Left ventricle myocardium inferior (tissue), 1 donor: ENCODE measurements at regions not wholly inside any gene's neighbourhood (a gene's known extent, or its start where the extent isn't known, plus 50 kb on each side); places are given as distances from the start of the nearest gene placed in this dataset.

Experiments
- DNase-seq: peaks from one replicate; pipeline ENCODE4 v3.0.0-alpha.2; 2020
- H3K27ac ChIP-seq: fragments of 200-600 bp; replicated peaks from 2 replicates; pipeline ENCODE4 v1.8.0; 2021
- H3K27me3 ChIP-seq: fragments of 200-600 bp; 2 replicates; pipeline ENCODE4 v1.8.0; 2021; ENCODE audit warnings: low read depth
- H3K36me3 ChIP-seq: fragments of 200-600 bp; 2 replicates; pipeline ENCODE4 v1.8.0; 2021
- H3K4me1 ChIP-seq: fragments of 200-600 bp; 2 replicates; pipeline ENCODE4 v1.8.0; 2021
- H3K4me3 ChIP-seq: fragments of 200-600 bp; 2 replicates; pipeline ENCODE4 v1.8.0; 2021; ENCODE audit warnings: mild to moderate bottlenecking, moderate library complexity
- H3K9me3 ChIP-seq: fragments of 200-600 bp; replicated peaks from 2 replicates; pipeline ENCODE4 v1.8.0; 2021
- intact Hi-C: fragments of 100-400 bp; cut with micrococcal nuclease; formaldehyde crosslinking; loops from one replicate; pipeline ENCODE4 v1.11.0; 2022
- TF ChIP-seq, protein P1 (sequence below): fragments of 200-600 bp; IDR thresholded peaks from 2 replicates; pipeline ENCODE4 v1.8.0; 2021; ENCODE audit warnings: antibody characterized with exemption, mild to moderate bottlenecking, borderline replicate concordance
- donor health status: DM: no; HTN: yes; CAD: no; lungs with severe emphysema.

DNA sequence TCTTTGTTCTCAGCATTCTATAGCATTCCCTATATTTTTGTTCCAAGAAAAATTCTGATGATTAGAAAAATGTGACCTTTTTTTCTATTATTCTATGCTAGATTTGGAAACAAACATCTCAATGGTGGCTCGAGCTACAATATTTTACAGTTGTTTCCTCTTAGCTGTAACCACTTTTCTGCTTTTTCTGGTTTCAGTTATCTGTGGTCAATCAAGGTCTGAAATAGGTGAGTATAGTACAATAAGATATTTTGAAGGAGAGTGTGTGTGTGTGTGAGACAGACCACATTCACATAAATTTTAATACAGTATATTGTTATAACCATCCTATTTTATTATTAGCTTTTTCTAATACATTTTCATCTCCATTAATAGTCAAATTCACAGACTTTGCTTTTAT is 564.5 kb upstream of the GHITM start:
- Histone ChIP-seq H3K4me1 (no peaks in the 10 kb centered on the region), H3K36me3 (no peaks in the 10 kb centered on the region), H3K27me3 (no peaks in the 10 kb centered on the region), H3K4me3 (no peak overlapping the region), H3K9me3 (peaks cover 33% of the 10 kb centered on the region), H3K27ac (no peak overlapping the region)
- no peak for DNase-seq
- TF ChIP-seq, protein P1, sequence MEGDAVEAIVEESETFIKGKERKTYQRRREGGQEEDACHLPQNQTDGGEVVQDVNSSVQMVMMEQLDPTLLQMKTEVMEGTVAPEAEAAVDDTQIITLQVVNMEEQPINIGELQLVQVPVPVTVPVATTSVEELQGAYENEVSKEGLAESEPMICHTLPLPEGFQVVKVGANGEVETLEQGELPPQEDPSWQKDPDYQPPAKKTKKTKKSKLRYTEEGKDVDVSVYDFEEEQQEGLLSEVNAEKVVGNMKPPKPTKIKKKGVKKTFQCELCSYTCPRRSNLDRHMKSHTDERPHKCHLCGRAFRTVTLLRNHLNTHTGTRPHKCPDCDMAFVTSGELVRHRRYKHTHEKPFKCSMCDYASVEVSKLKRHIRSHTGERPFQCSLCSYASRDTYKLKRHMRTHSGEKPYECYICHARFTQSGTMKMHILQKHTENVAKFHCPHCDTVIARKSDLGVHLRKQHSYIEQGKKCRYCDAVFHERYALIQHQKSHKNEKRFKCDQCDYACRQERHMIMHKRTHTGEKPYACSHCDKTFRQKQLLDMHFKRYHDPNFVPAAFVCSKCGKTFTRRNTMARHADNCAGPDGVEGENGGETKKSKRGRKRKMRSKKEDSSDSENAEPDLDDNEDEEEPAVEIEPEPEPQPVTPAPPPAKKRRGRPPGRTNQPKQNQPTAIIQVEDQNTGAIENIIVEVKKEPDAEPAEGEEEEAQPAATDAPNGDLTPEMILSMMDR, result no peak
- intact Hi-C loops, result no loop called here

DNA sequence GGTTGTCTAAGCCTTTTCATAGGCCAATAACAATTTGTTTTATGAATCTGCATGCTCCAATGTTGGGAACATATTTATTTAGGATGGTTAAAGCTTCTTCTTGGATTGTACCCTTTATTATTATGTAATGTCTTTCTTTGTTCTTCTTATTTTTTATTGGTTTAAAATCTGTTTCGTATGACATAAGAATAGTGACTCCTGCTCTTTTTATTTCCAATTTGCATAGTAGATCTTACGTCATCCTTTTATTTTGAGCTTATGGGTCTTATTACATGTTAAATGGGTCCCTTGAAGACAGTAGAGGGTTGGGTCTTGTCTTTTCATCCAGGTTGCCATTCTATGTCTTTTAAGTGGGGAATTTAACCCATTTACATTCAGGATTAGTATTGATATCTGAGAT is 561.9 kb upstream of the GHITM start:
- Histone ChIP-seq H3K36me3 (no peaks in the 10 kb centered on the region), H3K27ac (no peak overlapping the region), H3K4me3 (no peak overlapping the region), H3K9me3 (peaks cover 33% of the 10 kb centered on the region), H3K4me1 (no peaks in the 10 kb centered on the region), H3K27me3 (no peaks in the 10 kb centered on the region)
- no peak for DNase-seq
- intact Hi-C loops, result no loop called here
- TF ChIP-seq, protein P1, result no peak

DNA sequence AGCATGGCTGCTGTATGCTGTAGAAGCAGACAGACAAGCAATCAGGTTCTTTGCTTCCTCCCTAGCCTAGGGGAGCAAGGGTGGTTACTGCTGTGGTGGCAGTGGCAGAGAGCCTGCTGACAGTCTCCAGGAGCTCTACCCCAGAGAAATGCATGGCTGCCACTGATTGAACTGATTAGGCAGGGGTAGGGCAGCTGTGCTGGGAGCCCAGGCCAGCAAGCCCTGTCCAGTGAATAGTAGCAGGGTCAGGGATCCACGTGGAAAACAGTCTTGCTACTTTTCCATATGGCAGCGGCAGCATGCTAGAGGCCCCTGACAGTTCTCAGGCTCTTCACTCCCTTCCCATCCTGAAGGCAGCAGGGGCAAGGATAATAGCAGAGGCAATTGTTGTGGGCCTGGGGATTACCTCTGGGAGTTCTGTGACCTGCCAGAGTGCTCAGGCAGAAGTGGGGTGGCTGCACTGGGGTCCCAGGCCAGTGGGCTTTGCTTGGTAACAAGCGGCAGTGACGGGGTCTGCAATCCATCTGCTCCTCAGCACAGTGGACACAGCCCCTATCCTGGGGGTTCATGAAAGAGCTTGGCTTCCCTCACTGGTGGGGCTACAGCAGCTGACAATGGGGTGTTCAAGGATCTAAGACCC is 558.8 kb upstream of the GHITM start:
- intact Hi-C loops, result no loop called here

DNA sequence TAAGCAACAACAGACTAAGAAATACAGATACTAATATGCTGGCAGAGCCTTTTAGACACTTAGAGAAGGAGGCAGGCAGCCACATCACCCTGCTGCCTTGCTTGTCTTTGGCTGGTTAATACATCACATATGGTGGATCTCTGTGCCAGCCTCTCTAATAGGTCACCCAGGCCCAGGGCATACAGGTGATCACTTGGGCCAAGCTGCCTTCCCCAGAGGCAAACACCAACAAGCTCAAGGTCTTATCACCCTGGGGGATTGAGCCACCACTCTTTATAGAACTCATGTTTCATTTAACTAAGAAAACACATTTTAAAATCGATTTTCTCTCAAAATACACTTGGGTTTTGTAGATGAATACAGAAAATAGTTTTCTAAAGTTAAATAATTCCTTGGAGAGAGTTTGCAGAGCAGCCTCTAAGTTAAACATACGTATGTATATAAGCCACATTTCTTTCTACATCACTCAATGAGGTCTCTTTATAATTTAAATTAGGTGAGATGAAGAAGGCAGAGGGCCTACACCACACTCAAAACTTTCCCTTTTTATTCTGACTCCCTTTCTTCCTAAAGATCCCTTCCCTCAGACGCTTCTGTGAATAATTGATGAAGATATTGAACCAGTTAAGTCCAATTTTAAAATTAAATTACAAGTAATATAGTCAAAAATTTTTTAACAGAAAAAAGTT is 556.8 kb upstream of the GHITM start:
- TF ChIP-seq, protein P1, result no peak
- no peaks in the 10 kb centered on the region for H3K36me3 ChIP-seq
- no peak overlapping the region for H3K4me3 ChIP-seq
- intact Hi-C loops, result no loop called here
- no peak for DNase-seq
- no peak overlapping the region for H3K27ac ChIP-seq
- H3K4me1 ChIP-seq, result no peaks in the 10 kb centered on the region
- no peaks in the 10 kb centered on the region for H3K27me3 ChIP-seq
- H3K9me3 ChIP-seq, result peaks cover 14% of the 10 kb centered on the region

More for the DNA sequence above, 558.8 kb upstream of the GHITM start:
- TF ChIP-seq, protein P1, result no peak
- DNase-seq, result no peak
- Histone ChIP-seq H3K4me1 (no peaks in the 10 kb centered on the region), H3K36me3 (no peaks in the 10 kb centered on the region), H3K27ac (no peak overlapping the region), H3K4me3 (no peak overlapping the region), H3K9me3 (peaks cover 32% of the 10 kb centered on the region), H3K27me3 (no peaks in the 10 kb centered on the region)

DNA sequence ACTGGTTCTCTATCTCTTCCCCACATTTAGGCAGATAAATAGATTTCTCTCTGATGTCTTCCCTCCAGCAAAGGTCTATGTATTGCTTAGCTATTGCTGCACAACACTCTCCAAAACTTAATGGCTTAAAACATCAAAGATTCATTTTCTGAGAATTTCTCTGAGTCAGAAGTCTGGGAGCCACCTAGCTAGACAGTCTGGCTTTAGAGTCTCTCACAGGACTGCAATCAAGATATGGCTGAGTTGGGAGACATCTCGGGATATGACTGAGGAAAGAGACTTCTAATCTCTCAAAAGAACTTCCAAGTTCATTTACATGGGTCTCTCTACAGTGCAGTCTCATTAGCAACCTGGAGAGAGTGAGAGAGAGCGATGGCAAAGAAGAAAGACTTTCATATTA is 553.6 kb upstream of the GHITM start:
- H3K27ac ChIP-seq, result no peak overlapping the region
- no peaks in the 10 kb centered on the region for H3K27me3 ChIP-seq
- no peaks in the 10 kb centered on the region for H3K9me3 ChIP-seq
- intact Hi-C loops, result no loop called here
- no peaks in the 10 kb centered on the region for H3K36me3 ChIP-seq
- TF ChIP-seq, protein P1, result no peak
- no peak overlapping the region for H3K4me3 ChIP-seq
- no peak for DNase-seq
- no peaks in the 10 kb centered on the region for H3K4me1 ChIP-seq
